Heart right ventricle (tissue), 16 donors: ENCODE measurements at regions not wholly inside any gene's neighbourhood (a gene's known extent, or its start where the extent isn't known, plus 50 kb on each side); places are given as distances from the start of the nearest gene placed in this dataset.

ENCODE experiments used
- ATAC-seq, 8 donors: fragments of 200-7000 bp; cut with Tn5 transposase; one replicate each; pipeline ENCODE4 v1.9.1; 2020; ENCODE audit warnings: mild to moderate bottlenecking in 8 of 8, moderate library complexity in 8 of 8, moderate number of reproducible peaks in 1 of 8
- DNase-seq, 2 donors: peaks; one replicate each; pipeline ENCODE4 v3.0.0-alpha.2; 2020
- H3K27ac ChIP-seq, 10 donors: fragments of 200-600 bp; sonication (generic) in 2 of 10; one replicate each; pipeline versions ENCODE4 v1.5.0 to v1.8.0; 2020 to 2022; ENCODE audit warnings: mild to moderate bottlenecking in 3 of 10
- H3K27me3 ChIP-seq, 7 donors: fragments of 200-600 bp; one replicate each; pipeline ENCODE4 v1.8.0; 2021 to 2022; ENCODE audit warnings: mild to moderate bottlenecking in 2 of 7
- H3K36me3 ChIP-seq, 9 donors: fragments of 200-600 bp; sonication (generic) in 1 of 9; one replicate each; pipeline versions ENCODE4 v1.5.0 to v1.8.0; 2020 to 2022; ENCODE audit warnings: mild to moderate bottlenecking in 2 of 9
- H3K4me1 ChIP-seq, 9 donors: fragments of 200-600 bp; sonication (generic) in 1 of 9; one replicate each; pipeline versions ENCODE4 v1.5.0 to v1.8.0; 2020 to 2022; ENCODE audit warnings: mild to moderate bottlenecking in 4 of 9
- H3K4me3 ChIP-seq, 10 donors: fragments of 200-600 bp; sonication (generic) in 2 of 10; one replicate each; pipeline versions ENCODE4 v1.5.0 to v1.8.0; 2020 to 2022; ENCODE audit warnings: mild to moderate bottlenecking in 7 of 10, moderate library complexity in 2 of 10
- H3K9me3 ChIP-seq, 11 donors: fragments of 200-600 bp in 10 of 11; sonication (generic) in 2 of 11; one replicate each; pipeline versions ENCODE4 v1.5.0 to v1.8.0; 2013 to 2022; ENCODE audit warnings: mild to moderate bottlenecking in 2 of 11, control low read depth in 1 of 11, moderate library complexity in 1 of 11
- CTCF ChIP-seq, 9 donors: fragments of 200-600 bp; sonication (generic) in 2 of 9; IDR thresholded peaks; one replicate each; pipeline versions ENCODE4 v1.5.0 to v1.8.0; 2021 to 2022; ENCODE audit warnings: antibody characterized with exemption in 9 of 9, mild to moderate bottlenecking in 5 of 9, moderate library complexity in 1 of 9
- WGBS, 2 donors: extraction: QIAGEN DNeasy Blood & Tissue Kit; methylation state at CpG; one replicate each; pipeline ENCODE4 v1.1.7; 2013; ENCODE audit warnings: inconsistent platforms in 1 of 2; 5-methylcytosine and 5-hydroxymethylcytosine counted together
- intact Hi-C, 10 donors: fragments of 100-400 bp; cut with DNase I; formaldehyde crosslinking; loops; one replicate each; pipeline versions ENCODE4 v1.11.1 to v1.14.2; 2022
- donor health status: Arrhythmogenic right ventricular cardiomyopathy.
- donor health status: ischemic (EF 13 %, LVEDD 7.1; RV severe dilation, severe dysfunction).
- donor health status: healthy with polysubstance abuse.
- donor health status: DM: no; HTN: yes; CAD: no.
- donor health status: DM: no; HTN: no; CAD: no.
- donor health status: ischemic (EF 25% LVEDD 6.9; RV normal size, moderate dysfunction).
- donor health status: ischemic (EF 25% LVEDD 5.7; RV mildly dilated, moderate dysfunction).
- donor health status: healthy.
- donor health status: DM: yes; HTN: yes; CAD: no.
- donor health status: Ischemic cardiomyopathy.
- donor health status: ischemic (EF 35%, LVEDD 5.7; RV mildly dilated, moderate dysfunction).
- donor health status: nonischemic (EF 11% LVEDD 7.7; RV severe dilation, severe dysfunction).
- donor health status: DM: yes; HTN: yes; CAD: no.
- donor health status: PGD.
- donor health status: ischemic (EF 29% LVEDD 5.4; RV normal size, mild dysfunction).
- donor health status: nonischemic (EF 23%, LVEDD 6.1; RV moderate dilation, normal function).

GRCh38 chr7:14045651-14046050 is 56.2 kb upstream of the ETV1 start:
- Histone ChIP-seq H3K4me1 (no peaks in the 10 kb centered on the region), H3K27ac (no peak overlapping the region), H3K9me3 (peaks cover 0 to 21% (median 0%) of the 10 kb centered on the region in 11 donors), H3K27me3 (no peaks in the 10 kb centered on the region), H3K4me3 (no peak overlapping the region), H3K36me3 (no peaks in the 10 kb centered on the region)
- DNase-seq (no peak), ATAC-seq (no peak)
- intact Hi-C loops = no loop called here
- 91 to 95% methylated on average over 3 of the region's 3 CpGs for WGBS, 2 donors
- no peak for TF ChIP-seq CTCF (IDR thresholded peaks at IDR 0.05)

- ATAC-seq (no peak), DNase-seq (no peak)
- intact Hi-C loops = no loop called here
- no peak for TF ChIP-seq CTCF (IDR thresholded peaks at IDR 0.05)
- H3K36me3 ChIP-seq = no peaks in the 10 kb centered on the region
- no peak overlapping the region for H3K4me3 ChIP-seq
- 89% methylated on average over 5 of the region's 5 CpGs for WGBS, 2 donors
- H3K4me1 ChIP-seq = no peaks in the 10 kb centered on the region
- H3K9me3 ChIP-seq = peaks cover 0 to 13% (median 0%) of the 10 kb centered on the region in 11 donors
- H3K27ac ChIP-seq = no peak overlapping the region
- no peaks in the 10 kb centered on the region for H3K27me3 ChIP-seq
These were observed 51.1 kb upstream of the ETV1 start for GRCh38 chr7:14040528-14040927.
